Adrenal gland (tissue), 9 donors: ENCODE measurements at regions not wholly inside any gene's neighbourhood (a gene's known extent, or its start where the extent isn't known, plus 50 kb on each side); places are given as distances from the start of the nearest gene placed in this dataset.

ENCODE experiments used
- DNase-seq, 7 donors: peaks; one replicate each; pipeline ENCODE4 v3.0.0-alpha.2; 2019 to 2020
- H3K27ac ChIP-seq, 5 donors: fragments of 200-600 bp; sonication (generic) in 4 of 5; 1 replicate in 3 of 5; 2 replicates in 2 of 5; pipeline versions ENCODE4 v1.5.1 to v1.8.0; 2016 to 2020; ENCODE audit warnings: mild to moderate bottlenecking in 1 of 5
- H3K27me3 ChIP-seq: fragments of 200-600 bp; 2 replicates; pipeline ENCODE4 v1.8.0; 2021
- H3K36me3 ChIP-seq, 2 donors: fragments of 200-600 bp; replicated peaks in 1 of 2; 1 replicate in 1 of 2; 2 replicates in 1 of 2; pipeline versions ENCODE4 v1.5.1 to v1.8.0; 2018 to 2022
- H3K4me1 ChIP-seq, 2 donors: fragments of 200-600 bp; replicated peaks in 1 of 2; 1 replicate in 1 of 2; 2 replicates in 1 of 2; pipeline versions ENCODE4 v1.5.1 to v1.8.0; 2018 to 2021
- H3K4me3 ChIP-seq, 4 donors: fragments of 200-600 bp; sonication (generic) in 3 of 4; one replicate each; pipeline ENCODE4 v1.5.1; 2016 to 2018
- H3K9me3 ChIP-seq, 3 donors: fragments of 200-600 bp; sonication (generic) in 1 of 3; replicated peaks in 1 of 3; 1 replicate in 2 of 3; 2 replicates in 1 of 3; pipeline versions ENCODE4 v1.5.1 to v1.8.0; 2016 to 2021
- POLR2A ChIP-seq, 2 donors: fragments of 450-650 bp; IDR thresholded peaks; one replicate each; pipeline ENCODE4 v1.6.1; 2017; ENCODE audit warnings: antibody characterized with exemption in 2 of 2, mild to moderate bottlenecking in 2 of 2, moderate library complexity in 1 of 2
- WGBS, 4 donors: extraction: QIAGEN DNeasy Blood & Tissue Kit in 2 of 4; methylation state at CpG; one replicate each; pipeline versions ENCODE4 v1.1.5 to v1.1.7; 2013 to 2017; 5-methylcytosine and 5-hydroxymethylcytosine counted together
- intact Hi-C, 2 donors: fragments of 100-400 bp; cut with DNase I; formaldehyde crosslinking; loops; one replicate each; pipeline versions ENCODE4 v1.14.1 to v1.15.0; 2022 to 2023
- TF ChIP-seq, protein P1 (sequence below), 6 experiments: fragments of 450-650 bp in 4 of 6; fragments of 200-600 bp in 2 of 6; sonication (generic) in 1 of 6; IDR thresholded peaks; 1 replicate in 5 of 6; 2 replicates in 1 of 6; pipeline versions ENCODE4 v1.5.1 to v1.8.0; 2016 to 2021; ENCODE audit warnings: antibody characterized with exemption in 6 of 6, mild to moderate bottlenecking in 2 of 6, moderate library complexity in 1 of 6
- donor health status: healthy with polysubstance abuse.
- donor health status: Bipolar disorder and iron deficiency.
- donor health status: DM: yes; HTN: yes; CAD: no.
- donor health status: DM: no; HTN: no; CAD: no.
- donor health status: DM: no; HTN: no; CAD: no.

DNA sequence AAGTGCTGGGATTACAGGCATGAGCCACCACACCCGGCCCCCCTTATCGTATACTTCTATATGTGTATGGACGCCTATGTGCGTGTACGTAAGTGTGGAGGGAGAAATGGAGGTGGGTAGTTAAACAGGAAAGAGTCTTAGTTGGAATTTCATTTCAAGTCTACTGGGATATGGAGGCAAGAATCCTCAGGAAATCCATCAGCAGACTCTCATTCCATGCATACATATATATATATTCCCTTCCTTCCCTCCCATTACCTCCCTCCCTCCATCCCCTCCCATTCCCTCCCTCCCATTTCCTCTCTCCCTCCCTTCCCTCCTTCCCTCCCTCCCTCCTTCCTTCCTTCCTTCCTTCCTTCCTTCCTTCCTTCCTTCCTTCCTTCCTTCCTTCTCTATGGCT, 391.7 kb upstream of the RBFOX1 start:
- WGBS, 4 donors, result 85 to 92% (median 87%) methylated on average over 5 of the region's 5 CpGs
- no peak overlapping the region for H3K27ac ChIP-seq
- no peaks in the 10 kb centered on the region for H3K4me1 ChIP-seq
- H3K27me3 ChIP-seq, result no peaks in the 10 kb centered on the region
- H3K36me3 ChIP-seq, result no peaks in the 10 kb centered on the region
- no peaks in the 10 kb centered on the region for H3K9me3 ChIP-seq
- TF ChIP-seq POLR2A (IDR thresholded peaks at IDR 0.05), result no peak
- TF ChIP-seq, protein P1, sequence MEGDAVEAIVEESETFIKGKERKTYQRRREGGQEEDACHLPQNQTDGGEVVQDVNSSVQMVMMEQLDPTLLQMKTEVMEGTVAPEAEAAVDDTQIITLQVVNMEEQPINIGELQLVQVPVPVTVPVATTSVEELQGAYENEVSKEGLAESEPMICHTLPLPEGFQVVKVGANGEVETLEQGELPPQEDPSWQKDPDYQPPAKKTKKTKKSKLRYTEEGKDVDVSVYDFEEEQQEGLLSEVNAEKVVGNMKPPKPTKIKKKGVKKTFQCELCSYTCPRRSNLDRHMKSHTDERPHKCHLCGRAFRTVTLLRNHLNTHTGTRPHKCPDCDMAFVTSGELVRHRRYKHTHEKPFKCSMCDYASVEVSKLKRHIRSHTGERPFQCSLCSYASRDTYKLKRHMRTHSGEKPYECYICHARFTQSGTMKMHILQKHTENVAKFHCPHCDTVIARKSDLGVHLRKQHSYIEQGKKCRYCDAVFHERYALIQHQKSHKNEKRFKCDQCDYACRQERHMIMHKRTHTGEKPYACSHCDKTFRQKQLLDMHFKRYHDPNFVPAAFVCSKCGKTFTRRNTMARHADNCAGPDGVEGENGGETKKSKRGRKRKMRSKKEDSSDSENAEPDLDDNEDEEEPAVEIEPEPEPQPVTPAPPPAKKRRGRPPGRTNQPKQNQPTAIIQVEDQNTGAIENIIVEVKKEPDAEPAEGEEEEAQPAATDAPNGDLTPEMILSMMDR (IDR thresholded peaks at IDR 0.05), result no peak
- H3K4me3 ChIP-seq, result no peak overlapping the region
- intact Hi-C loops, result no loop called here
- DNase-seq, result no peak

DNA sequence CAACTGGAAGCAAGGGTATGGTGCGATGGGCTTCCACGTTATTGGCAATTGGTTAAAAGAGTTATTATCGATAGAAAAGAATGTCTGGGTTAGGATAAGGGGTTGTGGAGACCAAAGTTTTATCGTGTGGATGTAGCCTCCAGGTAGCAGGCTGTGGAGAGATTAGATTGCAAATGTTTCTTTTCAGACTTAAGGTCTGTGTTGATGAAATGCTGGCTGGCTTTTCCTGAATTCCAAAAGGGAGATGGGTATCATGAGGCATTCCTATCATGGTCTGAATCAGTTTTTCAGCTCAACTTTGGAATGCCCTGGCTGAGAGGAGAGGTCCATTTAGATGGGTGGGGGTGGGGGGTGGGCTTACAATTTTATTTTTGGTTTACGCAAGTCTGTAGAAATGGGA, 395.0 kb upstream of the RBFOX1 start:
- Histone ChIP-seq H3K27me3 (no peaks in the 10 kb centered on the region), H3K4me1 (no peaks in the 10 kb centered on the region), H3K36me3 (no peaks in the 10 kb centered on the region), H3K4me3 (no peak overlapping the region), H3K9me3 (no peaks in the 10 kb centered on the region), H3K27ac (no peak overlapping the region)
- no peak for DNase-seq
- intact Hi-C loops, result no loop called here
- TF ChIP-seq POLR2A (IDR thresholded peaks at IDR 0.05), result no peak
- TF ChIP-seq, protein P1 (IDR thresholded peaks at IDR 0.05), result no peak
- 76 to 84% (median 80%) methylated on average over 5 of the region's 5 CpGs for WGBS, 4 donors

DNA sequence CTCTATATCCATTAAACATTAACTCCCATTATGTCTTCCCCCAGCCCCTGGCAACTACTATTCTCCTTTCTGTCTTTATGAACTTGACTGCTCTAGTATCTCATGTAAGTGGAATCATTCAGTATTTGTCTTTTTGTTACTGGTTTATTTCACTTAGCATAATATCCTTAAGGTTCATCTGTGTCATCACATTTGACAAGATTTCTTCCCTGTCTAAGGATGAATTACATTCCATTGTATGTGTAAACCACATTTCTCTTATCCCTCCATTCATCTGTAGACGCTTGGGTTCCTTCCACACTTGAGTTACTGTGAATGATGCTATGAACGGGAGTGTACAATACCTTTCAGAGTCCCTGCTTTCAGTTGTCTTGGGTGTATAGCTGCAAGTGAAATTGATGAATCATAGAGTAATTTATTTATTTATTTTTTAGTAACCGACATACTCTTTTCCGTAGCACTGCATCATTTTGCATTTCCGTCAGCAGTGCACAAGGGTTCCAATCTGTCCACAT, 399.7 kb upstream of the RBFOX1 start:
- no peak for DNase-seq
- H3K27me3 ChIP-seq, result no peaks in the 10 kb centered on the region
- no peak overlapping the region for H3K4me3 ChIP-seq
- no peaks in the 10 kb centered on the region for H3K36me3 ChIP-seq
- no peaks in the 10 kb centered on the region for H3K4me1 ChIP-seq
- no peak for TF ChIP-seq POLR2A (IDR thresholded peaks at IDR 0.05)
- TF ChIP-seq, protein P1 (IDR thresholded peaks at IDR 0.05), result no peak
- no peaks in the 10 kb centered on the region for H3K9me3 ChIP-seq
- H3K27ac ChIP-seq, result no peak overlapping the region
- intact Hi-C loops, result no loop called here
- WGBS, 4 donors, result 80 to 88% (median 83%) methylated on average over 5 of the region's 5 CpGs

DNA sequence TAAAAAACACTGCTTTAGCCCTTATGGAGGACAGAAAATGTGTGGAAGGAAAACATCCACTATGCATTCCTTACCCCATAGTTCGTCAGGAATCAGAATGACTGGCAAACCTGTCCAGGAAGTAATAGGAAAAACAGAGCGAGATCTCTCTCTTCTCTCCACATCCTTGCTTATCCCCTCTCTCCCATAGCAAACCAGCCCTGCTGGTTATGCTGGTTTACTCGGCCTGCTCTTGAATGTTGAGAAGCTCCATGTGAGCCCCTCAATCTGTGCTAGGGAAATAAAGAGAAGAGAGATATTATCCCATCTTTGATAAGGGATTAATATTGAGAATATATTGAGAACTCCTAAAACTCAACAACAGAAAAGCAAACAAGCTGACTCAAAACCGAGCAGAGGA, 402.8 kb upstream of the RBFOX1 start:
- Histone ChIP-seq H3K4me1 (no peaks in the 10 kb centered on the region), H3K4me3 (no peak overlapping the region), H3K27ac (no peak overlapping the region), H3K36me3 (no peaks in the 10 kb centered on the region), H3K27me3 (no peaks in the 10 kb centered on the region), H3K9me3 (no peaks in the 10 kb centered on the region)
- TF ChIP-seq POLR2A (IDR thresholded peaks at IDR 0.05), result no peak
- TF ChIP-seq, protein P1 (IDR thresholded peaks at IDR 0.05), result no peak
- no peak for DNase-seq
- WGBS, 4 donors, result 43 to 60% (median 54%) methylated on average over 4 of the region's 4 CpGs
- intact Hi-C loops, result loop anchor here in 1 of 2 donors (2.0 kb wide), 1 partner anchor 19 kb away; no protein-coding TSS in a partner anchor
